Activated gamma-delta T cell (primary cell): ENCODE measurements at regions not wholly inside any gene's neighbourhood (a gene's known extent, or its start where the extent isn't known, plus 50 kb on each side); places are given as distances from the start of the nearest gene placed in this dataset.
"Not testable (repeated sequence)": the region's sequence is repeated elsewhere in the genome, so short reads cannot be mapped to it uniquely, and the experiment has no call there.

Experiments
- DNase-seq: peaks from one replicate; lab custom pipeline; 2025; lab: John Stamatoyannopoulos, UW

DNA sequence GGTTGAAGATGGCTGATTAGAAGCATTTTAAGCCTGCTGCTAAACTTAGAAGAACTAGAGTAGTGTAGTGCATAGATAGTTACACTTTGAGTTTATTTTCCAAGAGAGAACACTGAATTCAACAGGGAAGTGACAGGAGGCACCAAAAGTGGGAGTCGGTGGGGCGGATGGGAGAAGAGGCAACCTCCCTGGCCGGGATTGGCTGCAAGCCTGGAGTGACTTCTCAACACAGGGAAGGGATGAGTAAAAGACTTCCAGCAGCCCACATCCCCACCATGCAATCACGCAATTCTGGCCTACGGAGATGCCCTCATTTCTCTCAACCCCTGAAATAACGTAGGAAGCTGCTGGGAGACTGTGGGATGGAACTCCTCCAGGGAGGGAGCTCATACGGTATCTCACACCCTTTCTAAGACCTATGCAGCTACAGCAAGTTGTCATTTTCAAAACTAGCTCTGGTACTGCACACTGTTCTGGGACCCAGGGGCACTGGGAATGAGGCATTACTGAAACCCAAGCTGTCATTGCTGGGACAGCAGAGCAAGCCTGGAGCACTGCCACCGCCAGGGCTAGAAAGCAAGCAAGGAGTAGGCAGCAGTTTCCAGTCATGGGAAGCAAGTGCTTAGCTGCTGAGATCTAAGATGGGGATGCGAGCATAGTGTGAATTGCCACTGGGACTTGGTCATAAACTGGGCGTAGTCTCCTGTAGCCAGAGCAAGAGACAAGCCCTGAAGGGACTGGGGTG lies 331.6 kb upstream of the PTGER4 start:
- DNase-seq = no peak

DNA sequence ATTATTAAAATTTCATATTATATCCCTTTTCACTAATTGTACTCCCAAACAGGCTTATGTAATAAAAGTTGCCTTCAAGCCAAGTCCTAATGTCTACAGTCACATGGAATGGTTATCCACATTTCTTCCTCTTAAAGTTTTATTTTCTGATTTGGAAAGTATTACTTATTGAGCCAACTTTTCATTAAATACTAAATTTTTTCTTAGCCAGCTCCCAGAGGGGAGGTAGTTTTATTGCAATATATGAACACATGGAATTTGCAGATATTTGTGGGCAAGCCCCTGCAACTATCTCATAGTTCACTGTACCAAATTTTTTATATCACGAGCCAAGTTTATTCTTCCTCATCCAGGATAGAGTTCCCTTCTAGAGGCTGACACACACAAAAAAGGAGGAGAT lies 332.8 kb upstream of the PTGER4 start:
- no peak for DNase-seq

DNA sequence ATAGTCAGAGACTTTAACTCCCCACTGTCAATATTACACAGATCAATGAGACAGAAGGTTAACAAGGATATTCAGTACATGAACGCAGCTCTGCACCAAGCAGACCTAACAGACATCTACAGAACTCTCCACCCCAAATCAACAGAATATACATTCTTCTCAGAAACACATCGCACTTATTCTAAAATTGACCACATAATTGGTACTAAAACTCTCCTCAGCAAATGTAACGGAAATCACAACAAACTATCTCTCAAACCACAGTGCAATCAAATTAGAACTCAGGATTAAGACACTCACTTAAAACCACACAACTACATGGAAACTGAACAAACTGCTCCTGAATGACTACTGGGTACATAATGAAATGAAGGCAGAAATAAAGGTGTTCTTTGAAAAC lies 341.3 kb upstream of the PTGER4 start:
- not testable (repeated sequence) for DNase-seq

DNA sequence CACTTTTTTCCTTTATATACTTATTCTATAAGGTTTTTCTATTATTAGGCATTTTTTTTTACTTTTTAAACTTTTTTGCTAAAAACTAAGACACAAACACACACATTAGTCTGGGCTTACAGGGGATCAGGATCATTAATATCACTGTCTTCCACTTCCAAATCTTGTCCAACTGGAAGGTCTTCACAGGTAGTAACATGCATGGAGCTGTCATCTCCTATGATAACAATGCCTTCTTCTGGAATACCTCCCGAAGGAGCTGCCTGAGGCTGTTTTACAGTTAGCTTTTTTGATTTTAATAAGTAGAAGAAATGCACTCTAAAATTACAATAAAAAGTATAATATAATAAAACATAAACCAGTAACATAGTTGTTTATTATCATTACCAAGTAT lies 345.5 kb upstream of the PTGER4 start:
- no peak for DNase-seq

DNA sequence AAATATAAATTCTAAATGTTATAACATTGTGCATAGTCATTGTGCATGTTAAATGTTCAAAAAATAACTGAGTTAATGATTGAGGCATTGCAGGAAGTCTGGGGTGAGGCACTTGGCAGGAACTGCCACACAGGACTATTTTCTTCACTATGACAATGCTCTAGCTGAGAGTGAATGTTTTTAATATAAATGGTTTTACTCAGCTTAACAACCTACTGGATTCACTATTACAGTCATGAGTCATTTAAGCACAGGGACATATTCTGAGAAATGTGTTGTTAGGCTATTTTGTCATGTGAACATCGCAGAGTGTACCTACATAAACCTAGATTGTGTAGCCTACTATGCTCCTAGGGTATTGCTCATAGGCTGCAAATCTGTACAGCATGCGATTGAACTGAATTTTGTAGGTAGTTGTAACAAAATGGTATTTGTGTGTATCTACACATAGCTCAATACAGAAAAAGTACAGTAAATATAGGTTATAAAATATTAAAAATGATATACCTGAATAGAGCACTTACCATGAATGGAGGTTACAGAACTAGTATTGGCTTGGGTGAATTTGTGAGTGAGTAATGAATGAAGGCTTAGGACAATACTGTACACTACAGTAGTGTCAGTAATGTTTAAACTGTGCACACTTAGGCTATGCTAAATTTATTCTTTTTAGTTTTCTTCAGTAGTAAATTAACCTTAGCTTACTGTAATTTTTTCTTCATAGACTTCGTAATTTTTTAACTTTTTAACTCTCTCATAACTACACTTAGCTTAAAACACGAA lies 346.1 kb upstream of the PTGER4 start:
- DNase-seq = no peak

DNA sequence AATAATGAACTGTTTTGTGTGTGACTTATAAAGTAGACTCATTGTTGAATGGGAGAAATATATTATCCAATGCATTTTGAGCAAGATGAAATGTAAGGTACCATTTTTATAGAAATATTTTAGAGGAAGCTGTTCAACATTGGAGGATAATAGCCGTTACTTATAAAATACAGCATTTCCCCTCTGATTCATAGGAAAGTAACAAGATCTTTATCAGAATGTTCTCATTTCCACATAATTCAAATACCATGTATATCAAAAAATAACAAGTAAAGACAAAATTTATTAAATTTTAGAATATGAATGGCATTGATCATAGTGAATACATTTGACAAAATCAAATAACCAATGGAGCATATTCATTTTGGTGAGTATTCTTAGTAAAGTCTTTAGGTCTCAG lies 346.7 kb upstream of the PTGER4 start:
- DNase-seq = no peak

DNA sequence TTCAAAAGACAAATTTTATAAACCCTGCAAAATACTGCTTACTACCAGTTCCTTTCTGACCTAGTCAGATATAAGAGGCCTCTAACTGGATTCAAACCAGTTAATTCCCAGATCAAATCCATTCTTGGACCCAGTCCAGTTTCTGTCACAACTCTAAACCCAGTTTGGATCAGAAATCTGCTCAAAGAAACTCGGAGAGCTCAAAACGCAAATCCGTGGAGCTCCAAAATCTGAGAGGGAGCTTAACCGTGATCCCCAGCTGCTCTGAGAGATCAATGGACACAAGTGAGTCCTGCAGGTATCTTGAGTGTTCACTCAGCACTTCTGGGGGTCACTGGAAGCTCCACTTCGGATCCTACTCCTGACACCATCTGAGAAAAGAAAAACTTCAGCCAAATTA lies 348.1 kb upstream of the PTGER4 start:
- DNase-seq = no peak

DNA sequence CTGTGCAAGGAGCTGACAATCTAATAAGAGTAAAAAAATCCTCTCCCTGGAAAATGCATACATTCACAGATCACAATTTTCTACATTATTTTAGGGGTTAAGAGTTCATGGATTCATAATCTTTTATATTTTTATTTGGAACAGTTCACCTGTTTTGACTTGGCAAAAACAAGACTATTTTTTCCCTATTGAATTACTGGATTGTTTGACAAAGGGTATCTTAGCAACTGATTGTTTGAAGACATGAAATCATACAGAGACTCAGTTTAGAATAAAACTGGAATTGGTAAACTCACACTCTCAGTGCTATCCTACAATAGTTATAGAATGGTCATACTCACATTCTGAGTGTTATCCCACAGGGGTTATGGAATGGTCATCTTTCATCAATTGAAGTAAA lies 358.2 kb upstream of the PTGER4 start:
- no peak for DNase-seq

DNA sequence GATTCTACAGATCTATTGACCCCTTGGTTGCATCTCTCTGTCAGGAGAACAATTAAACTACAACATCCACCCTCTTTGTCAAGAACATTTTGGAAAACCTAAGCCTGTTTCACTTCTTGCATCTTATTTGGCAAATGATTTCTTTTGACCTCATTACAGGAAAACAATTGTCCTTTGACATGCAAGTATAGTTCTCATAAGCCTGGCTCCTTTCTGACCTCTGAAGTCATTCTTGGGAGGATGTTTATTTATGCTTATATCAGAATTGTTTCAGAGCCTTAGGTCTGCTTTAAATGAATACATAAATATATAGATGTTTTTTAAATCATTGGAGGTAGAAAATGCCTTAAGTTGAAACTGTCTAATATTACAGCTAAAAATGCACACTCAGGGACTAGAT lies 361.3 kb upstream of the PTGER4 start:
- no peak for DNase-seq

DNA sequence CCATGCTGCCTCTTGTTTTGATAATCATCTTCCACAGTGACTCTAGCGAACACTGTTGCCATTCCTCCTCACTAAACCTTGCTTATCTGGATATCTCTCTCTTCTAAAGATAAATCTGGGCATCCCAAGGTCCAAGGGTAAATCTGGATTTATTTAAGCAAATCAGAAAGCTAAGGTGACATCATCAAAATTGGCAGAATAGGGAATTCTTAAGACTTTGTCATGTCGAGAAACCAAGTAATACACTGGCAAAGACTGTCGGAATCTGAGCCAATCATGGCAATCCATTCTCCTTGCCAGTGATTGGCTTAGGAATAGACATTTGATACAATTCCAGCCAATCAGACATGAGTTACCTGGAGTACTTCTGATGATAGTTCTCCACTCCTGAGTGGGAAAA lies 362.7 kb upstream of the PTGER4 start:
- DNase-seq = no peak

DNA sequence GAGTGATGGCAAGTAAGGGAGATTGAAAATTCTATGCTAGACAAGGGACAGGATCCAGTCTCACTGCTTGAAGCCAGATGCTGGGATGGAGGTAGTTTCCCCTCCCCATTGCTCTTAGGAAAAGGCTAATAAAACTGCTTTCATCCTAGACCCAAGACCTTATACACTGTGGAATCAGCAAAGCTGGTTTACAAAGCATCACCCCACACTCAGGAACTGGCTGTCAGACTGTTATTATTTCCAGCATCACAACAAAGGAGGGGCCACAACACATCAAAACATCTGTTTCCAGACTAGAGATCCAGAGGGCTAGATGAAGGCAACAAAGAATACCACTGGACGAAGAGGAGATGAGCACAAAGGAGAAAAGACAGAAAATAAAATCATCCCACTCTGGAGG lies 364.6 kb upstream of the PTGER4 start:
- DNase-seq = no peak

DNA sequence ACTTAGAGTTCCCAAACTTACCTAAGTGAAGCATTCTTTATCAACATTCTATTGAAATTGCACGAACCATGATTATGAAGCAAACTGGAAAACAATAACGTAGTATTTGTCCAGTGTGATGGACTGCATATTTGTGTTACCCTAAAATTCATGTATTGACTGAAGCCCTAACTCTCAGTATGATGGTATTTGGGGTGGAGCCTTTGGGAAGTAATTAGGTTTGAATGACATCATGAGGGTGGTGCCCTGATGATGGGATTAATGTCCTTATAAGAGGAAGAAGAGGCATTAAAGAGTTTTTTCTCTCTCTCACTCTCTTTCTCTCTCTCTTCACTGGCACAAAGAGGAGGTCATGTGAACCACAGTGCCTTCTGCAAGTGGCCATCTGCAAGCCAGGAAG lies 365.4 kb upstream of the PTGER4 start:
- no peak for DNase-seq

DNA sequence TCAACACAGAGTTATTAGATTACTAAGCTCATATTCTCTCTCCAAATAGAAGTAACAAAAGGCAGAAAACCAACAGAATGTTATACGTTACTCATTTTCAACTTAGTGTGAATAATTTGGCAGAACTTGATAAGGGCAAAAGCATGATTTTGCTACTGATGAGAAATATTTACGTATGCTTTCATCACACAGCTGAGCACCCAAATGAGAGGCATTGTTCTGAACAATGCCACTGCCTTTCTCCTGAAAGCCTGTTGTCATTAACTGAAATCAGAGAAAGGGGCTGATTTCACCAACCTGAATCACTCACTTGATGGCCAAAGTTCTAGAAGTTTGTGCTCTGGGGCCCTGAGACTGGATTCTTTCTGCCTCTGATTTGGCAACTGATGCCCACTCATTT lies 367.5 kb upstream of the PTGER4 start:
- no peak for DNase-seq

DNA sequence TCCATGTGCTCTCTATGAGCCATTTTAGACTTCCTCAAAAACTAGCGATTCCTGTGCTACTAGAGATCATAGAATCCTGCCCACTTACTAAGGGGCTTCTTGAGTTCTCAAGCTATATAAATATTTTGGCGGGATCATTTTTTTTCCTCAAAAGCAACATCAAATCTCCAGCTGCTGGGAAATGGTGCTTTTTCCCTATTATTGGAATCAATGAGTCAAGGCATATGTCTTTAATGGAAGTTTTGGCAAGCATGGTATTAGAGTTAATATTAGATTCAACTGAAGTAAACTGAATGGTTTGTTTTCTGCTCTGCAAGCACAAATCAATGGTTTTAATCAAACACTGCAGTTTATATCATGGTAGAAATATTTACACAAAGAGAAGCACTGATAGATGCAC lies 369.9 kb upstream of the PTGER4 start:
- DNase-seq = no peak

DNA sequence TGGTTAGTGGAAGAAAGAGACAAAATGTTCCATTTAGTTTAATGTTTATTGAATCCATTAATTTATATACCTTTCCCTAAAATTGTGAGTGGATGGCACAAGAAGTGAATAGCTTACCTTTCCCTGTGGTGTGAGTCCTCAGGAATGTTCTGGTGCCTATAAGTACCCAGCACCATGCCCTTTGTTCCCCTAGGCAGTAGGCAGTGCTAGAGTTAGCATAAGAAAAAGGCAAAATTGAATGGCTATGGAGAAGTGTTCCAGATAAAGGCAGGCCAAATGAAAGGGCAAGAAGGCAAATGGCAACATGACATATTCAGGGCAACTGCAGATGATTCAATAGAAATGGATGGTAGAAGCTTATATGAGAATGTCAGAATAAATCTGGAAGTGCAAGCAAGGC lies 370.8 kb upstream of the PTGER4 start:
- DNase-seq = no peak

DNA sequence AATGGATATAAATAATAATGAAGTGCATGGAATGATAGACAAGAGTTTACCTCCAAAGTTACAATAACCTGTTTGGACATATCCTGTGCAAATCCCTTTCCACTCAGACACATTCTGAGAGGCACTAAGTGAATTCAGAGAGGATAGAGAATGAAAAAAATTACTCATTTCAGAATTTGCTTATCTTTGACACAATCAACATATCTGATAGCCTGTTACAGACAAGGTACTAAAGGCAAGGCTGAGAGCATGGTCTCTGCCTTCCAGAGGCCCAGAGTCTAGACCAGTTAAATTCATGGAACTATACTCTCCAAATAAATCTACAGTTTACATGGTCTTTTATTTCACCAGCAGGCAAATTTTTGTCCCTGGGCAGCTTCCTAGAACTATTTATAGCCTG lies 371.8 kb upstream of the PTGER4 start:
- no peak for DNase-seq

DNA sequence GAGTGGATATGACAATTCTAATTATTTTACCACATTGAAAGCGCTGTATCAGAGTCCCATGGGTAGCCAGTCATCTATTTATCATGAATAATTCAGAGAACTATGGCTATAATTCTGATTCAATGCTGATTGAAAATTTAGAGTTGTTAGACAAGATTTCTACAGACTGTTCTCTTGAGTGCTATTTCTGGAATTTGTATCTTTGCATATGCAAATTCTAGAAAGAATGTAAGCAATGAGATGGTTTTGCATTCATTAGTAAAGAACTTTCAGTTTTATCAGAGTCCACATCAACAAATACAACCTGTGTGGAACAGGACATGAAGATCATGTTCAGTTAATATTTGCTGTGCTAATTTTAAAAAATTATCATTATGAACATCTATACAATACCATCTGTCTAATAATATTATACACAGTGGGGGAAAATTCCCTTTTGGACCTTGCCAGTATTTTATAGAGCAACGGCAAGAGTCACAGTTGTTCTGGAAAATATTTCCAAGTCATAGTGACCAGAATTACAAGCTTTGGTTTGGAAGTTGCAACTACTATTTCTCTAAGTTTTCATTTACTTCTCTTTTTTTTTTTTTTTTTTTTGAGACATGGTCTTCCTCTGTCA lies 372.7 kb upstream of the PTGER4 start:
- DNase-seq = no peak

DNA sequence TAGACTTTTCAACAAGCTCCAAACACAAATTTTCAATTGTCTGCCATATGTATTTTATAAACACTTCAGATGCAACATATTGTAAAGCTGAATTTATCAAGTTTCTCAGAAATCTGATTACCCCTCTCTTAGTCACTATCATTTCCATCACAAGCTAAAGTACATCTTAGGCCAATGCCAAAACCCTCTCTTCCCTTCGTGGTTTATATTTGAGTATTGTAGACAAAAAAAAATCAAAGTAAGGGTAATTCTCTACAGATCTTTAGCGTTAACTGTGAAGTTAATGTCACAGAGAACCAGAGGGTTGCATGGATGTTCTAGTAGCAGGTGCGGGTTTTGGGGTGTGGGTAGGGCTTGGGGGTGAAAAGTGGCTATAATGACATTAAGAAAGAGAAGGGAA lies 387.7 kb upstream of the PTGER4 start:
- no peak for DNase-seq

DNA sequence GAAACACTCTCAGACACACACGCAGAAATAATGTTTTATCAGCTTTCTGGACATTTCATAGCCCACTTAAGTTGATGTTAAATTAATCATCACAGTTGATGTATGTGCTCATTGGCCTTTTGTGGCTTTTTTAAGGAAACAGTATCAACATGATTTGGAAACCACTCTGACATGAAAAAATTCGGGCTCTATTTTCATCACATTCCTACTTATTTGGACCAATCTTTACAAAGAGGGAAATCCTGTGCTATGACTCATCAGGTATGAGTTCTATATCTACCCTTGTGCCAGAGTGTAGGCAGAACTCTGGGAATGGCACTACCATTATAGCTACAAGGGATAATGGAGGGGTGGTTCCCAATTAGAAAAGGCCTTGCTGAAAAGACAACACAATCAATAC lies 388.4 kb upstream of the PTGER4 start:
- DNase-seq = no peak

DNA sequence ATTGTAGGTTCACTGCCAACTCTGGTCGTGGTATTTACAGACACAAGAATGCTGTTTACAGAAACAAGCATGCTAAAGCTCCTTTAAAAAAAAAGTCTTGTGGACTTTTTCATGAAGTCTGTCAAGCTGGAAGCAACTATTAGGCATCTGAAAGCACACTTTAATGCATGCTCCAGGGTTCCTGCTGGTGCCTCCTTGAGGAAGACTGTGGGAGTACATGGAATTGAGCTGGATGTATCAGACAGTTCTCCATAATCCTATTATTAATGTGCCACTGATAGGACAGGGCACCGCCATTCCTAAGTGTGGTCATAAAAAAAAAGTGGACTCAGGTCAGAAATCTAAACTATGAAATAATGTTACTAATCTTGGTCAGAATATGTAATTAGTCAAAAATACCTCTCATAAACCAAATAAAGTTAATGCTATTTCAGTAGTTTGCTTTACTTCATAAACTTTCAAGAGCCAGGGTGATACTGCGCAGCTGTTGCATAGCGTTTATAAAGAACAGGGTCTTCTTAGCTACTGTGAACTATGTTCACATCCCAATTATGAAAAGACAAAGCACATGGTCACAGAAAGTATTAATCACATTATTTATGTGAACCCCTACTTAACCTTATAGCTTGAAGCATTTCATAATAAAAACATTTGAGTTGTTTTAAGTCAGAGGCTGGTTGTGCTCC lies 390.8 kb upstream of the PTGER4 start:
- no peak for DNase-seq

DNA sequence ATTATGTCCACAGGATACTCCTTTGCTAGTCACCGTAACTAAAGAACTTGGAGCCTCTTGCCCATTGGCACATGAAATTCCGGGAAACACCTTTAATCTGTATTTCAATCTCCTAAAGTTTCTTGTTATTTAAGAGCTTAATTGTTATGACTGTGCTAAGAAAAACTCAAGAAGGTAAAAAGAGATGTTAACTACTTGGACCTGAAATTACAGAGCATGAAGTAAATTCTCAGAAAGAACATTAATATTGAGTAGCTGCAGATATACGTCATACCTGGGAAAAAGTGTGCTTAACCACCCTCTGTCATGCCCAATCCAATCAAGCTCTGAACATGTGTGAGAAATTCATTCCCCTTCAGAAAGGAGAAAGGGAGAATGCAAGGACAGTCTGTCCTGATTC lies 394.9 kb upstream of the PTGER4 start:
- DNase-seq = no peak

DNA sequence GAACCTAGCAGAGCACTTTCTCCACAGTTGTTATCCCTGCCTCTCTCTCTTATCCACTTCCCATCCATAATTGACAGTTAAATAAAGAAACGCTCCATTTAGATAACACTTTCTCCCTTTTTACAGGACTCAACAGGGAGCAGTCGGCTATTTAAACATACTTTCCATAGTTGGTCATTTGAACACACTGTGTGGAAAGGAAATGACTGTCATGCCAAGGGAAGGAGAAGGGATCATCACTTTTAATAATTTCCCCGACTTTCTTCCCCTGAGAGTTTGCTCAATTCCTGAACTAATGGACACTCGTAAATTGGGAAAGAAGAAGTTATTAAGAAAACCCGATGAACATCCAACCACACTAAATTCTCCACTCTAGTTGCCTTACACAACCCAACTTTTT lies 400.8 kb upstream of the PTGER4 start:
- no peak for DNase-seq
